GM10266 (cell line): ENCODE measurements at regions not wholly inside any gene's neighbourhood (a gene's known extent, or its start where the extent isn't known, plus 50 kb on each side); places are given as distances from the start of the nearest gene placed in this dataset.

Experiments used
- DNase-seq: peaks from one replicate; pipeline ENCODE4 v3.0.0; 2012; ENCODE audit errors: extremely low spot score
- CTCF ChIP-seq: IDR thresholded peaks from 2 replicates; pipeline ENCODE4 v1.5.1; 2012; ENCODE audit warnings: mild to moderate bottlenecking, low read depth; ENCODE audit not compliant: control insufficient read depth, insufficient read depth; ENCODE audit errors: missing control alignments

GRCh38 chr3:6512172-6512800, 348.6 kb upstream of the GRM7 start:
- no peak for TF ChIP-seq CTCF
- no peak for DNase-seq

- no peak for DNase-seq
- no peak for TF ChIP-seq CTCF
Observed at GRCh38 chr3:6516143-6516542, 344.8 kb upstream of the GRM7 start.

GRCh38 chr3:6516694-6517093, 344.2 kb upstream of the GRM7 start:
- no peak for DNase-seq
- TF ChIP-seq CTCF: no peak

GRCh38 chr3:6518709-6519345, 342.1 kb upstream of the GRM7 start:
- TF ChIP-seq CTCF: no peak
- no peak for DNase-seq

GRCh38 chr3:6521369-6522113, 339.4 kb upstream of the GRM7 start:
- TF ChIP-seq CTCF: no peak
- DNase-seq: no peak

- DNase-seq: no peak
- no peak for TF ChIP-seq CTCF
Observed at GRCh38 chr3:6522191-6522590, 338.7 kb upstream of the GRM7 start.

- no peak for TF ChIP-seq CTCF
Observed at GRCh38 chr3:6523043-6523442, 337.9 kb upstream of the GRM7 start.

More at GRCh38 chr3:6523043-6523442, 337.9 kb upstream of the GRM7 start:
- no peak for DNase-seq
